ENCODE measurements at regions not wholly inside any gene's neighbourhood (a gene's known extent, or its start where the extent isn't known, plus 50 kb on each side); places are given as distances from the start of the nearest gene placed in this dataset.

DNA sequence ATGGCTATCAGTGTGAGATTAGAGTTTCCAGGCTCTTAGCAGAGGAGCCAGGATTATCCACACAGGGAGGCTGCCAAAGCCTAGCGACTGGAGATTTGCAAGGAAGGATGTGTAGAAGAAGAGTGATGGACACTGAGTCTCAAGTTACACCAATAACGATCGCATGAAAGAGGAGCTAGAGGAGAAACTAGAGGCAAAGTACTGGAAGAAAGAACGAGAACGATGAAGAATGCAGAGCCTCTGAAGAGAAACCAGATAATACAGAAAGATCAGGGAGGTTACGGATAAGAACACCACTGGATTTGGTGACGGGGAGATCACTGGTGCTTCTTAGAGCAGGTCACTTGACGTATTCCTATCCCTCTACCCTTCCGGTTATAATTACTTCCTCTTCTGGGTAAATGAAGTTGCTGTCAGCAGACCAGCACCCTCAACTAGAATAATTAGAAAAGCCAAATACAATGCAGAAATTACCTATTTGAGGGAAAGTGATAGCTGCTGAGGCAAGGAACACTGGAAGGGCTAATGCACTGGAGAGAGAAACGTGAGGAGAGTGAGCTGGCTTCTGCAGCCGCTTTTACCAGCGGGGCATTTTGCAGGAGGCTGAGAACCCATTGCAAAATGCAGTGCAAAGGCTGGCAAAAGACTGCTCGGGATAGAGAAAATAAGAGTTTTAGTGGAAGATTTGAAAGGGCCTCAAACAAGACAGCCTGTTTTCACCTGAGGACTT is 93.1 kb upstream of the HIF1A start:
- intact Hi-C loops (cut with DNase I; ENCODE audit: low total_unique reads), result no loop called here
- no peak for TF ChIP-seq POLR2A (IDR thresholded peaks at IDR 0.05)
- TF ChIP-seq, protein P1, sequence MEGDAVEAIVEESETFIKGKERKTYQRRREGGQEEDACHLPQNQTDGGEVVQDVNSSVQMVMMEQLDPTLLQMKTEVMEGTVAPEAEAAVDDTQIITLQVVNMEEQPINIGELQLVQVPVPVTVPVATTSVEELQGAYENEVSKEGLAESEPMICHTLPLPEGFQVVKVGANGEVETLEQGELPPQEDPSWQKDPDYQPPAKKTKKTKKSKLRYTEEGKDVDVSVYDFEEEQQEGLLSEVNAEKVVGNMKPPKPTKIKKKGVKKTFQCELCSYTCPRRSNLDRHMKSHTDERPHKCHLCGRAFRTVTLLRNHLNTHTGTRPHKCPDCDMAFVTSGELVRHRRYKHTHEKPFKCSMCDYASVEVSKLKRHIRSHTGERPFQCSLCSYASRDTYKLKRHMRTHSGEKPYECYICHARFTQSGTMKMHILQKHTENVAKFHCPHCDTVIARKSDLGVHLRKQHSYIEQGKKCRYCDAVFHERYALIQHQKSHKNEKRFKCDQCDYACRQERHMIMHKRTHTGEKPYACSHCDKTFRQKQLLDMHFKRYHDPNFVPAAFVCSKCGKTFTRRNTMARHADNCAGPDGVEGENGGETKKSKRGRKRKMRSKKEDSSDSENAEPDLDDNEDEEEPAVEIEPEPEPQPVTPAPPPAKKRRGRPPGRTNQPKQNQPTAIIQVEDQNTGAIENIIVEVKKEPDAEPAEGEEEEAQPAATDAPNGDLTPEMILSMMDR (IDR thresholded peaks at IDR 0.05), result no peak

DNA sequence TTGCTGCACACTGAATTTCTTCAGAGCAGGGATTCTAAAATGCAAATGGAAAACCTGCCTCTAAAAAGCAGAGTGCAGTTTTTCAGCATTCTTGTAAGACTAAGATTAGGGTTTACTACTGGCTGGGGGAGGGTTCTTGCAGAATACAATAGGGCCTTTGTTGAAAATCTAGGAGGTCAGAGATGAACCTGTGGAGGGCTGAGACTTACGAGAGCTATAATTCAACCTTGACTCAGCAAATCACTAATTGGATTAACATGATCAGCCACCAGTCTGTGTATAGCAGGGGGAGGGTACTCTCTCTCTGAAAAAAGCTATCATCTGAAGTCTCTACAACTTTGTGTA is 92.6 kb upstream of the HIF1A start:
- H3K27me3 ChIP-seq, result no peaks in the 10 kb centered on the region
- DNase-seq, result no peak
- peak overlapping the region in 1 of 2 donors; percentile 46 for H3K27ac ChIP-seq
- no peaks in the 10 kb centered on the region for H3K9me3 ChIP-seq
- no peak overlapping the region for H3K4me3 ChIP-seq
- H3K36me3 ChIP-seq (ENCODE audit: low read depth, missing control alignments), result no peaks in the 10 kb centered on the region
- intact Hi-C loops (cut with DNase I; ENCODE audit: low total_unique reads), result no loop called here
- no peak for TF ChIP-seq POLR2A (IDR thresholded peaks at IDR 0.05)
- TF ChIP-seq, protein P1 (IDR thresholded peaks at IDR 0.05), result no peak
- WGBS, 2 donors, result 70 to 74% methylated on average over 1 of the region's 1 CpG
- peaks cover 14% of the 10 kb centered on the region for H3K4me1 ChIP-seq

More for the DNA sequence above, 93.1 kb upstream of the HIF1A start:
- H3K4me3 ChIP-seq, result no peak overlapping the region
- no peaks in the 10 kb centered on the region for H3K36me3 ChIP-seq (ENCODE audit: low read depth, missing control alignments)
- no peak for DNase-seq
- WGBS, 2 donors, result 58 to 81% methylated on average over 13 of the region's 13 CpGs
- no peaks in the 10 kb centered on the region for H3K27me3 ChIP-seq
- H3K27ac ChIP-seq, result peak overlapping the region; percentile 9 to 52
- H3K4me1 ChIP-seq, result peaks cover 14% of the 10 kb centered on the region
- no peaks in the 10 kb centered on the region for H3K9me3 ChIP-seq

DNA sequence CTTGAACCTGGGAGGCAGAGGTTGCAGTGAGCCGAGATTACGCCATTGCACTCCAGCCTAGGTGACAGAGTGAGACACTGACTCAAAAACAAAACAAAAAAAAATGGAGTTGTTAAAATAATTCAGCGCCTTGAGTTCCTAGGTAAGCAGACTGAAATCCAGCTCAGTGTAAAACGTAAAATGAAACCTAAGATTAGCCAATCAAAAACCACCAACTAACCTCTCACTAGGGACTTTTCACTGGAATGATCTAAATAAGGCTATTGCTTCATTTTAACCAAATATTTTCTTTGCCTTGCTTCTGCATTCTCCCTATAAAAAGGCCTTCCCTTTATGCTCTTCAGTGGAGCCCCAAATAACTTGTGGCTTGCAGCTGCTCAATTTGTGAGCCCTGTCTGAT is 91.6 kb upstream of the HIF1A start:
- TF ChIP-seq POLR2A (IDR thresholded peaks at IDR 0.05), result no peak
- TF ChIP-seq, protein P1 (IDR thresholded peaks at IDR 0.05), result no peak
- H3K4me3 ChIP-seq, result no peak overlapping the region
- H3K4me1 ChIP-seq, result peaks cover 13% of the 10 kb centered on the region
- DNase-seq, result no peak
- no peaks in the 10 kb centered on the region for H3K9me3 ChIP-seq
- no peaks in the 10 kb centered on the region for H3K36me3 ChIP-seq (ENCODE audit: low read depth, missing control alignments)
- H3K27ac ChIP-seq, result no peak overlapping the region
- H3K27me3 ChIP-seq, result no peaks in the 10 kb centered on the region
- 90 to 93% methylated on average over 4 of the region's 4 CpGs for WGBS, 2 donors
- intact Hi-C loops (cut with DNase I; ENCODE audit: low total_unique reads), result no loop called here

DNA sequence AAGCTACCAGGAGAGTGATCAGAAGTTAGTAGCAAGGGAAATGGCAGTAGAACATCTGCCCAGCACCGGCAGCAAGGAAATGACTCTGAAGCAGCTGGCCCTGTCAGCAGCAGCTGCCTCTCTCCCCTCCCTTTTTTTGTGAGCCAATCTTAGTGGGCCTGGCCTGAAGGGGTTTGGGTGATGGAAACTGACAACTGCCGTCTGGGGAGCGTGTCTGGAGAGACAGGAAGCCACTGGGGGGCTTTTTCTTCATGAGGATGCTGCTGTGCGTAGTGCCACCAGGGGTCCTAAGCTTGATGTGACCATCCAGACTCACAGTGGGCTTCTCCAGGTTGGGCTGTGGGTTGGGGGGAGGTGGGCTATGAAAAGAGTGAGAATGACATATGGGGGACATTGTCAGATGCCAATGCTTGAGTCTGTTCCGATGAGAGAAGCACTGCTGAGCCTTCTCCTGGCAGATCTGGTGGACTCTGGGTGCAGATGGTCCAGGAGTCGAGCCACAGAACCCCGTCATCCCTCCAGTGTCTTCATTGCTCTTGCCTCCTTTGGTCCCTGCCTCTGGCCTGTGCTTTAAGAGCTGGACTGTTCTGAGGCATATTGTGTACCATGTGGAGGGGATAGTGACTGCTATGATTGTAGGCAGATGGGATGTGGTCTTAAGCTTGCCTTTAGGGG is 87.6 kb upstream of the HIF1A start:
- 91 to 92% methylated on average over 4 to 7 of the region's 7 CpGs for WGBS, 2 donors
- Histone ChIP-seq H3K9me3 (no peaks in the 10 kb centered on the region), H3K36me3 (ENCODE audit: low read depth, missing control alignments) (no peaks in the 10 kb centered on the region), H3K27me3 (no peaks in the 10 kb centered on the region), H3K4me3 (no peak overlapping the region), H3K27ac (no peak overlapping the region), H3K4me1 (peaks cover 3% of the 10 kb centered on the region)
- TF ChIP-seq POLR2A (IDR thresholded peaks at IDR 0.05), result no peak
- TF ChIP-seq, protein P1 (IDR thresholded peaks at IDR 0.05), result no peak
- intact Hi-C loops (cut with DNase I; ENCODE audit: low total_unique reads), result no loop called here
- no peak for DNase-seq

All from testis (tissue), 2 donors.